SK-N-SH treated with all-trans-retinoic acid at 6 μM for 48 hours (cell line): ENCODE measurements at regions not wholly inside any gene's neighbourhood (a gene's known extent, or its start where the extent isn't known, plus 50 kb on each side); places are given as distances from the start of the nearest gene placed in this dataset.

Experiments
- ATAC-seq: fragments of 200-7000 bp; cut with Tn5 transposase; 3 replicates; pipeline ENCODE4 v1.9.1; 2020; ENCODE audit warnings: mild to moderate bottlenecking, moderate library complexity
- ARNTL ChIP-seq: fragments of 450-650 bp; formaldehyde crosslinking; IDR thresholded peaks from 2 replicates; pipeline ENCODE4 v1.5.0; 2020; ENCODE audit warnings: low read depth, mild to moderate bottlenecking, moderate library complexity, borderline replicate concordance
- BACH2 ChIP-seq: fragments of 250-450 bp; sonication (Bioruptor Pico); IDR thresholded peaks from 2 replicates; pipeline ENCODE4 v1.9.0; 2021; ENCODE audit warnings: mild to moderate bottlenecking, borderline replicate concordance
- CSDC2 ChIP-seq: fragments of 250-450 bp; sonication (Bioruptor Pico); IDR thresholded peaks from 2 replicates; pipeline ENCODE4 v1.5.0; 2020; ENCODE audit warnings: mild to moderate bottlenecking, moderate library complexity
- ESRRG ChIP-seq: fragments of 250-450 bp; sonication (Bioruptor Pico); IDR thresholded peaks from 2 replicates; pipeline ENCODE4 v1.6.1; 2021; ENCODE audit warnings: mild to moderate bottlenecking
- GLIS3 ChIP-seq: fragments of 250-450 bp; sonication (Bioruptor Pico); IDR thresholded peaks from 2 replicates; pipeline ENCODE4 v1.5.0; 2020; ENCODE audit warnings: mild to moderate bottlenecking, moderate library complexity
- ISL1 ChIP-seq: fragments of 250-450 bp; sonication (Bioruptor Pico); IDR thresholded peaks from 2 replicates; pipeline ENCODE4 v2.1.2; 2022; ENCODE audit warnings: mild to moderate bottlenecking, moderate library complexity
- OSR1 ChIP-seq: fragments of 250-450 bp; sonication (Bioruptor Pico); IDR thresholded peaks from 2 replicates; pipeline ENCODE4 v1.8.0; 2022; ENCODE audit warnings: moderate library complexity, mild to moderate bottlenecking, inconsistent platforms
- POU6F1 ChIP-seq: fragments of 250-450 bp; sonication (Bioruptor Pico); IDR thresholded peaks from 2 replicates; pipeline ENCODE4 v1.8.0; 2021; ENCODE audit warnings: low read depth, mild to moderate bottlenecking, moderate library complexity, borderline replicate concordance
- PPARA ChIP-seq: fragments of 250-450 bp; sonication (Bioruptor Pico); IDR thresholded peaks from 2 replicates; pipeline ENCODE4 v1.5.0; 2020; ENCODE audit warnings: mild to moderate bottlenecking, borderline replicate concordance
- RARB ChIP-seq: fragments of 250-450 bp; sonication (Bioruptor Pico); IDR thresholded peaks from 2 replicates; pipeline ENCODE4 v1.8.0; 2021; ENCODE audit warnings: mild to moderate bottlenecking, moderate library complexity
- SNAI2 ChIP-seq: fragments of 250-450 bp; sonication (Bioruptor Pico); IDR thresholded peaks from 2 replicates; pipeline ENCODE4 v1.5.0; 2020; ENCODE audit warnings: mild to moderate bottlenecking, moderate library complexity
- TCF4 ChIP-seq: fragments of 250-450 bp; sonication (Bioruptor Pico); IDR thresholded peaks from 2 replicates; pipeline ENCODE4 v1.8.0; 2021; ENCODE audit warnings: mild to moderate bottlenecking, moderate library complexity, borderline replicate concordance
- TOX ChIP-seq: fragments of 250-450 bp; sonication (Bioruptor Pico); IDR thresholded peaks from 2 replicates; pipeline ENCODE4 v1.8.0; 2021; ENCODE audit warnings: mild to moderate bottlenecking, moderate library complexity, borderline replicate concordance
- ZC3H10 ChIP-seq: fragments of 250-450 bp; sonication (Bioruptor Pico); IDR thresholded peaks from 2 replicates; pipeline ENCODE4 v1.5.1; 2021; ENCODE audit warnings: mild to moderate bottlenecking, moderate library complexity
- ZFP3 ChIP-seq: fragments of 250-450 bp; sonication (Bioruptor Pico); IDR thresholded peaks from 2 replicates; pipeline ENCODE4 v1.5.0; 2020; ENCODE audit warnings: mild to moderate bottlenecking, moderate library complexity
- ZFP30 ChIP-seq: fragments of 450-650 bp; formaldehyde crosslinking; IDR thresholded peaks from 2 replicates; pipeline ENCODE4 v1.5.0; 2022; ENCODE audit warnings: mild to moderate bottlenecking, moderate library complexity
- ZNF565 ChIP-seq: fragments of 450-650 bp; formaldehyde crosslinking; conservative IDR thresholded peaks from 2 replicates; pipeline ENCODE4 v1.5.0; 2020; ENCODE audit warnings: low read depth, mild to moderate bottlenecking, moderate library complexity
- ZNF70 ChIP-seq: fragments of 450-650 bp; formaldehyde crosslinking; IDR thresholded peaks from 2 replicates; pipeline ENCODE4 v1.5.0; 2020; ENCODE audit warnings: mild to moderate bottlenecking, moderate library complexity
- ZNF8 ChIP-seq: fragments of 450-650 bp; formaldehyde crosslinking; IDR thresholded peaks from 2 replicates; pipeline ENCODE4 v1.5.0; 2020; ENCODE audit warnings: mild to moderate bottlenecking, moderate library complexity
- TF ChIP-seq, protein P1 (sequence below): fragments of 250-450 bp; sonication (Bioruptor Pico); IDR thresholded peaks from 2 replicates; pipeline ENCODE4 v1.5.1; 2021; ENCODE audit warnings: mild to moderate bottlenecking, moderate library complexity
- TF ChIP-seq, protein P2 (sequence below): fragments of 250-450 bp; sonication (Bioruptor Pico); IDR thresholded peaks from 2 replicates; pipeline ENCODE4 v1.5.1; 2020; ENCODE audit warnings: low read depth, mild to moderate bottlenecking, moderate library complexity
- TF ChIP-seq, protein P3 (sequence below): fragments of 250-450 bp; sonication (Bioruptor Pico); IDR thresholded peaks from 2 replicates; pipeline ENCODE4 v1.8.0; 2020; ENCODE audit warnings: mild to moderate bottlenecking, moderate library complexity, borderline replicate concordance

- no peak for ATAC-seq
Measured at GRCh38 chr12:94777936-94778335, 127.6 kb upstream of the TMCC3 start.

DNA sequence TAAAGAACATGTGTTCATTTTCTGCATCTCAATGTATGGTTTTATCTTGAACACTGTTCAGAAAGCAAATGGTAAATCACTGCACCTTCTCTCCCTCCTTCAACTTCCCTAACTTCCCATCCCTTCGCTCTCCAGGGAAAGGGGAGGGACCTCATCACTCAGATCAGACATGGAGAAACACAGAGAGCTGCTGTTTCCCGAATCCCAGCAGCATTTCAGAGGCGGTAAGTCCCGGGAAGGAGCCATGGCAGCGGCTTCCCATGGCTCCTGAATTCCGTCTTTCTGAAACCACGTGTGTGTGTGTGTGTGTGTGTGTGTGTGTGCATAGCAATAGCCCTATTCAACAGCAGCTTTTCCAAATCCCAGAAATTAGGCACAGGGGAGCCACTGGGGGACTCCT is 125.4 kb upstream of the TMCC3 start:
- ATAC-seq: no peak
- TF ChIP-seq ZFP30 (CRISPR knock-in tag) (no peak), TCF4 (CRISPR knock-in tag) (no peak), TOX (CRISPR knock-in tag) (no peak), ZNF70 (CRISPR knock-in tag) (no peak), GLIS3 (CRISPR knock-in tag) (no peak), PPARA (CRISPR knock-in tag) (no peak), ZNF8 (CRISPR knock-in tag) (no peak), ZFP3 (CRISPR knock-in tag) (no peak), ZNF565 (CRISPR knock-in tag) (no peak), BACH2 (no peak), OSR1 (CRISPR knock-in tag) (no peak), ARNTL (CRISPR knock-in tag) (no peak), ZC3H10 (CRISPR knock-in tag) (no peak), SNAI2 (CRISPR knock-in tag) (no peak), POU6F1 (CRISPR knock-in tag) (no peak), CSDC2 (CRISPR knock-in tag) (no peak), RARB (CRISPR knock-in tag) (no peak)
- TF ChIP-seq, protein P1, sequence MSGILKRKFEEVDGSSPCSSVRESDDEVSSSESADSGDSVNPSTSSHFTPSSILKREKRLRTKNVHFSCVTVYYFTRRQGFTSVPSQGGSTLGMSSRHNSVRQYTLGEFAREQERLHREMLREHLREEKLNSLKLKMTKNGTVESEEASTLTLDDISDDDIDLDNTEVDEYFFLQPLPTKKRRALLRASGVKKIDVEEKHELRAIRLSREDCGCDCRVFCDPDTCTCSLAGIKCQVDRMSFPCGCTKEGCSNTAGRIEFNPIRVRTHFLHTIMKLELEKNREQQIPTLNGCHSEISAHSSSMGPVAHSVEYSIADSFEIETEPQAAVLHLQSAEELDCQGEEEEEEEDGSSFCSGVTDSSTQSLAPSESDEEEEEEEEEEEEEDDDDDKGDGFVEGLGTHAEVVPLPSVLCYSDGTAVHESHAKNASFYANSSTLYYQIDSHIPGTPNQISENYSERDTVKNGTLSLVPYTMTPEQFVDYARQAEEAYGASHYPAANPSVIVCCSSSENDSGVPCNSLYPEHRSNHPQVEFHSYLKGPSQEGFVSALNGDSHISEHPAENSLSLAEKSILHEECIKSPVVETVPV: no peak
- TF ChIP-seq, protein P2, sequence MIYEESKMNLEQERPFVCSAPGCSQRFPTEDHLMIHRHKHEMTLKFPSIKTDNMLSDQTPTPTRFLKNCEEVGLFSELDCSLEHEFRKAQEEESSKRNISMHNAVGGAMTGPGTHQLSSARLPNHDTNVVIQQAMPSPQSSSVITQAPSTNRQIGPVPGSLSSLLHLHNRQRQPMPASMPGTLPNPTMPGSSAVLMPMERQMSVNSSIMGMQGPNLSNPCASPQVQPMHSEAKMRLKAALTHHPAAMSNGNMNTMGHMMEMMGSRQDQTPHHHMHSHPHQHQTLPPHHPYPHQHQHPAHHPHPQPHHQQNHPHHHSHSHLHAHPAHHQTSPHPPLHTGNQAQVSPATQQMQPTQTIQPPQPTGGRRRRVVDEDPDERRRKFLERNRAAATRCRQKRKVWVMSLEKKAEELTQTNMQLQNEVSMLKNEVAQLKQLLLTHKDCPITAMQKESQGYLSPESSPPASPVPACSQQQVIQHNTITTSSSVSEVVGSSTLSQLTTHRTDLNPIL (CRISPR knock-in tag): no peak
- TF ChIP-seq, protein P3, sequence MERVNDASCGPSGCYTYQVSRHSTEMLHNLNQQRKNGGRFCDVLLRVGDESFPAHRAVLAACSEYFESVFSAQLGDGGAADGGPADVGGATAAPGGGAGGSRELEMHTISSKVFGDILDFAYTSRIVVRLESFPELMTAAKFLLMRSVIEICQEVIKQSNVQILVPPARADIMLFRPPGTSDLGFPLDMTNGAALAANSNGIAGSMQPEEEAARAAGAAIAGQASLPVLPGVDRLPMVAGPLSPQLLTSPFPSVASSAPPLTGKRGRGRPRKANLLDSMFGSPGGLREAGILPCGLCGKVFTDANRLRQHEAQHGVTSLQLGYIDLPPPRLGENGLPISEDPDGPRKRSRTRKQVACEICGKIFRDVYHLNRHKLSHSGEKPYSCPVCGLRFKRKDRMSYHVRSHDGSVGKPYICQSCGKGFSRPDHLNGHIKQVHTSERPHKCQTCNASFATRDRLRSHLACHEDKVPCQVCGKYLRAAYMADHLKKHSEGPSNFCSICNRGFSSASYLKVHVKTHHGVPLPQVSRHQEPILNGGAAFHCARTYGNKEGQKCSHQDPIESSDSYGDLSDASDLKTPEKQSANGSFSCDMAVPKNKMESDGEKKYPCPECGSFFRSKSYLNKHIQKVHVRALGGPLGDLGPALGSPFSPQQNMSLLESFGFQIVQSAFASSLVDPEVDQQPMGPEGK (CRISPR knock-in tag): no peak

More at GRCh38 chr12:94777936-94778335, 127.6 kb upstream of the TMCC3 start:
- no peak for TF ChIP-seq ZC3H10 (CRISPR knock-in tag)
- no peak for TF ChIP-seq ISL1
- no peak for TF ChIP-seq GLIS3 (CRISPR knock-in tag)
- TF ChIP-seq ZNF70 (CRISPR knock-in tag): no peak
- no peak for TF ChIP-seq POU6F1 (CRISPR knock-in tag)
- TF ChIP-seq ESRRG (CRISPR knock-in tag): no peak
- TF ChIP-seq, protein P1: no peak
- no peak for TF ChIP-seq BACH2
- no peak for TF ChIP-seq RARB (CRISPR knock-in tag)
- no peak for TF ChIP-seq ZFP3 (CRISPR knock-in tag)
- TF ChIP-seq, protein P3 (CRISPR knock-in tag): no peak
- no peak for TF ChIP-seq ZNF565 (CRISPR knock-in tag)
